K562 (cell line): ENCODE measurements at regions not wholly inside any gene's neighbourhood (a gene's known extent, or its start where the extent isn't known, plus 50 kb on each side); places are given as distances from the start of the nearest gene placed in this dataset.
A peak's percentile ranks its signal among the peaks of the same experiment; 100 is the strongest.

Source experiments
- DACH1 ChIP-seq: fragments of 450-650 bp; IDR thresholded peaks from 2 replicates; pipeline ENCODE4 v1.6.1; 2018; ENCODE audit not compliant: partially characterized antibody
- DDX20 ChIP-seq: fragments of 450-650 bp; IDR thresholded peaks from 2 replicates; pipeline ENCODE4 v1.6.1; 2016; ENCODE audit warnings: missing genetic modification characterization, low read depth, mild to moderate bottlenecking, missing compliant biosample characterization, moderate library complexity
- KLF6 ChIP-seq: fragments of 250-450 bp; sonication (Bioruptor Pico); IDR thresholded peaks from 2 replicates; pipeline ENCODE4 v1.4.0; 2020; ENCODE audit warnings: mild to moderate bottlenecking, moderate library complexity, borderline replicate concordance
- TEAD1 ChIP-seq, 2 experiments: fragments of 450-650 bp in 1 of 2; sonication (generic) in 1 of 2; formaldehyde crosslinking; IDR thresholded peaks; 2 replicates each; pipeline versions ENCODE4 v1.4.0 to v1.8.0; 2020 to 2022; ENCODE audit warnings: mild to moderate bottlenecking in 2 of 2, missing genetic modification reagents in 1 of 2
- TGIF2 ChIP-seq: sonication (generic); formaldehyde crosslinking; IDR thresholded peaks from 2 replicates; pipeline ENCODE4 v1.8.1; 2022; ENCODE audit warnings: mild to moderate bottlenecking, missing genetic modification reagents, moderate library complexity
- TF ChIP-seq, protein P1 (sequence below), 3 experiments: fragments of 200-800 bp in 1 of 3; sonication (Bioruptor generic) in 1 of 3; sonication (generic) in 1 of 3; formaldehyde crosslinking in 1 of 3; IDR thresholded peaks; 2 replicates each; pipeline versions ENCODE4 v1.6.1 to v1.8.0; 2016 to 2022; ENCODE audit warnings: mild to moderate bottlenecking in 2 of 3, missing compliant biosample characterization in 2 of 3, missing genetic modification characterization in 2 of 3, missing genetic modification reagents in 1 of 3
- TF ChIP-seq, protein P2 (sequence below): IDR thresholded peaks from 2 replicates; pipeline ENCODE4 v1.6.1; 2014; ENCODE audit warnings: antibody characterized with exemption
- TF ChIP-seq, protein P3 (sequence below): fragments of 450-650 bp; conservative IDR thresholded peaks from 2 replicates; pipeline ENCODE4 v1.6.1; 2016; ENCODE audit warnings: missing genetic modification characterization, low read depth, mild to moderate bottlenecking, missing compliant biosample characterization, moderate library complexity

DNA sequence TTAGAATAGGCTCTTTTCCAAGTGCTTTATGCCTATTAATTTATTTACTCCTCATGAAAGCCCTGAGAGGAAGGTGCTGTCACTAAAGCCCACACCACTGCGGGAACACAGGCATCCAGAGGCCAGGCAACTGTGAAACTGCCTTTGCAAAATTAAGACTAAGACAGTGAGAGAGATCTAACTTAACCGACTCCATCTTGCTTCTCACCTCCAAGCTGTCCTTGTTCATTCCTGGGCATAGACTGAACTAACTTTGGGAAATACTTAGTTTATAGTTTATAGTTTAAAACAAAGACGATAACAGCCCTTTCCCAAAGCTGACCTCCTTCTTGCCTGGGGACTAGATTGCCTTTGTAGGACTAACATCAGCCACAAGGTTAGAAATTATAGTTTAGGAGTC lies 80.1 kb downstream of the RSPH3 start (continued):
- TF ChIP-seq TGIF2 (CRISPR knock-in tag) (no peak), DACH1 (no peak), KLF6 (CRISPR knock-in tag) (peak; percentile 80; the same call in 1 of the 2 replicates), DDX20 (tag) (peak; percentile 73), TEAD1 (CRISPR knock-in tag; IDR thresholded peaks at IDR 0.05) (0 out of 4 replicates have a peak, but pooled peaks of 1 of the 2 experiments have one; percentile 21)
- TF ChIP-seq, protein P1, sequence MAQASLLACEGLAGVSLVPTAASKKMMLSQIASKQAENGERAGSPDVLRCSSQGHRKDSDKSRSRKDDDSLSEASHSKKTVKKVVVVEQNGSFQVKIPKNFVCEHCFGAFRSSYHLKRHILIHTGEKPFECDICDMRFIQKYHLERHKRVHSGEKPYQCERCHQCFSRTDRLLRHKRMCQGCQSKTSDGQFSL (CRISPR knock-in tag; IDR thresholded peaks at IDR 0.05): no peak
- TF ChIP-seq, protein P1 (tag; IDR thresholded peaks at IDR 0.05): 0 out of 4 replicates have a peak, but pooled peaks of 1 of the 2 experiments have one; percentile 65
- TF ChIP-seq, protein P2, sequence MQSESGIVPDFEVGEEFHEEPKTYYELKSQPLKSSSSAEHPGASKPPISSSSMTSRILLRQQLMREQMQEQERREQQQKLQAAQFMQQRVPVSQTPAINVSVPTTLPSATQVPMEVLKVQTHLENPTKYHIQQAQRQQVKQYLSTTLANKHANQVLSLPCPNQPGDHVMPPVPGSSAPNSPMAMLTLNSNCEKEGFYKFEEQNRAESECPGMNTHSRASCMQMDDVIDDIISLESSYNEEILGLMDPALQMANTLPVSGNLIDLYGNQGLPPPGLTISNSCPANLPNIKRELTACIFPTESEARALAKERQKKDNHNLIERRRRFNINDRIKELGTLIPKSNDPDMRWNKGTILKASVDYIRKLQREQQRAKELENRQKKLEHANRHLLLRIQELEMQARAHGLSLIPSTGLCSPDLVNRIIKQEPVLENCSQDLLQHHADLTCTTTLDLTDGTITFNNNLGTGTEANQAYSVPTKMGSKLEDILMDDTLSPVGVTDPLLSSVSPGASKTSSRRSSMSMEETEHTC: no peak
- TF ChIP-seq, protein P3, sequence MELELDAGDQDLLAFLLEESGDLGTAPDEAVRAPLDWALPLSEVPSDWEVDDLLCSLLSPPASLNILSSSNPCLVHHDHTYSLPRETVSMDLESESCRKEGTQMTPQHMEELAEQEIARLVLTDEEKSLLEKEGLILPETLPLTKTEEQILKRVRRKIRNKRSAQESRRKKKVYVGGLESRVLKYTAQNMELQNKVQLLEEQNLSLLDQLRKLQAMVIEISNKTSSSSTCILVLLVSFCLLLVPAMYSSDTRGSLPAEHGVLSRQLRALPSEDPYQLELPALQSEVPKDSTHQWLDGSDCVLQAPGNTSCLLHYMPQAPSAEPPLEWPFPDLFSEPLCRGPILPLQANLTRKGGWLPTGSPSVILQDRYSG (tag): peak; percentile 67
